ENCODE measurements at regions not wholly inside any gene's neighbourhood (a gene's known extent, or its start where the extent isn't known, plus 50 kb on each side); places are given as distances from the start of the nearest gene placed in this dataset.

GRCh38 chr12:14314801-14315200, 50.7 kb upstream of the ATF7IP start:
- Histone ChIP-seq H3K9me3 (ENCODE audit: control insufficient read depth in 2 of 3, insufficient read depth in 1 of 3, low read length in 3 of 3) (no peaks in the 10 kb centered on the region), H3K4me3 (ENCODE audit: low read length in 3 of 3) (no peak overlapping the region), H3K27me3 (ENCODE audit: control insufficient read depth, insufficient read depth, low read length) (no peaks in the 10 kb centered on the region), H3K27ac (ENCODE audit: low read depth in 2 of 2, low read length in 2 of 2) (no peak overlapping the region), H3K9ac (ENCODE audit: low read length in 3 of 3) (no peak overlapping the region), H3K4me1 (ENCODE audit: control insufficient read depth in 2 of 3, insufficient read depth in 2 of 3, low read depth in 1 of 3, low read length in 3 of 3) (no peaks in the 10 kb centered on the region), H3K36me3 (ENCODE audit: control insufficient read depth in 2 of 3, insufficient read depth in 3 of 3, low read length in 3 of 3) (no peaks in the 10 kb centered on the region)
- no peak for TF ChIP-seq CTCF (IDR thresholded peaks at IDR 0.05; ENCODE audit: borderline replicate concordance, extremely low read depth, insufficient read depth)
- intact Hi-C loops (cut with DNase I): no loop called here
- DNase-seq: peak in 1 of 5 donors; percentile 5
- no peak for FAIRE-seq

- intact Hi-C loops (cut with DNase I): no loop called here
- DNase-seq (peak in 1 of 5 donors; percentile 23), FAIRE-seq (no peak)
- no peaks in the 10 kb centered on the region for H3K9me3 ChIP-seq (ENCODE audit: control insufficient read depth in 2 of 3, insufficient read depth in 1 of 3, low read length in 3 of 3)
- no peaks in the 10 kb centered on the region for H3K4me1 ChIP-seq (ENCODE audit: control insufficient read depth in 2 of 3, insufficient read depth in 2 of 3, low read depth in 1 of 3, low read length in 3 of 3)
- no peak overlapping the region for H3K9ac ChIP-seq (ENCODE audit: low read length in 3 of 3)
- no peaks in the 10 kb centered on the region for H3K27me3 ChIP-seq (ENCODE audit: control insufficient read depth, insufficient read depth, low read length)
- no peak for TF ChIP-seq CTCF (IDR thresholded peaks at IDR 0.05; ENCODE audit: borderline replicate concordance, extremely low read depth, insufficient read depth)
- H3K36me3 ChIP-seq (ENCODE audit: control insufficient read depth in 2 of 3, insufficient read depth in 3 of 3, low read length in 3 of 3): no peaks in the 10 kb centered on the region
- no peak overlapping the region for H3K4me3 ChIP-seq (ENCODE audit: low read length in 3 of 3)
- no peak overlapping the region for H3K27ac ChIP-seq (ENCODE audit: low read depth in 2 of 2, low read length in 2 of 2)
Measured at GRCh38 chr12:14315501-14315900, 50.0 kb upstream of the ATF7IP start.
